ENCODE measurements at regions not wholly inside any gene's neighbourhood (a gene's known extent, or its start where the extent isn't known, plus 50 kb on each side); places are given as distances from the start of the nearest gene placed in this dataset.

DNA sequence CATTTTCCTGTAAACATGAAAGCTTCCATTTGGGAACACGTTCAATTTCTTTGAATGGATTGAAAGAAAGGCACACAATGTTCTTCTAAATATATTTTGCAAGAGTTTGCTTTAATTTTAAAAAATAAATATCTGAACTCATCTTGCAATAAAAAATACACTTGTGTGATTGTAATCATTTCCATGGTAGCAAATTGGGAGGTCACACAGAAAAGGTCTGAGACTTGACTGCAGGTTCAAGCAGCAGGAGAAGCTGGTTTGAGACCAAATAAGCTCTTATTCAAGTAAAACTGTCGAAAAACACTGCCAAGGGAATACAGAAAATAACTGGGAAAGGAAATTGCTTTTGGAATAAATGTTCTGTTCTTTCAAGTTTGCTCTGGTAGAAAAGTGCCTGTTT, 498.9 kb downstream of the ADGRL2 start:
- TF ChIP-seq, protein P1, sequence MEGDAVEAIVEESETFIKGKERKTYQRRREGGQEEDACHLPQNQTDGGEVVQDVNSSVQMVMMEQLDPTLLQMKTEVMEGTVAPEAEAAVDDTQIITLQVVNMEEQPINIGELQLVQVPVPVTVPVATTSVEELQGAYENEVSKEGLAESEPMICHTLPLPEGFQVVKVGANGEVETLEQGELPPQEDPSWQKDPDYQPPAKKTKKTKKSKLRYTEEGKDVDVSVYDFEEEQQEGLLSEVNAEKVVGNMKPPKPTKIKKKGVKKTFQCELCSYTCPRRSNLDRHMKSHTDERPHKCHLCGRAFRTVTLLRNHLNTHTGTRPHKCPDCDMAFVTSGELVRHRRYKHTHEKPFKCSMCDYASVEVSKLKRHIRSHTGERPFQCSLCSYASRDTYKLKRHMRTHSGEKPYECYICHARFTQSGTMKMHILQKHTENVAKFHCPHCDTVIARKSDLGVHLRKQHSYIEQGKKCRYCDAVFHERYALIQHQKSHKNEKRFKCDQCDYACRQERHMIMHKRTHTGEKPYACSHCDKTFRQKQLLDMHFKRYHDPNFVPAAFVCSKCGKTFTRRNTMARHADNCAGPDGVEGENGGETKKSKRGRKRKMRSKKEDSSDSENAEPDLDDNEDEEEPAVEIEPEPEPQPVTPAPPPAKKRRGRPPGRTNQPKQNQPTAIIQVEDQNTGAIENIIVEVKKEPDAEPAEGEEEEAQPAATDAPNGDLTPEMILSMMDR (IDR thresholded peaks at IDR 0.05 in 2 of 3, conservative IDR thresholded peaks at IDR 0.05 in 1 of 3; ENCODE audit: control insufficient read depth in 2 of 3, extremely low read depth in 1 of 3, insufficient read depth in 1 of 3, low read depth in 3 of 3, low read length in 3 of 3): no peak
- TF ChIP-seq KDM1A (IDR thresholded peaks at IDR 0.05; ENCODE audit: borderline replicate concordance): no peak
- no peak for TF ChIP-seq BMI1 (IDR thresholded peaks at IDR 0.05; ENCODE audit: borderline replicate concordance)
- TF ChIP-seq STAT1 (conservative IDR thresholded peaks at IDR 0.05): no peak
- no peak for TF ChIP-seq TAF1 (IDR thresholded peaks at IDR 0.05; ENCODE audit: borderline replicate concordance, low read depth, low read length)
- TF ChIP-seq POLR2AphosphoS5 (IDR thresholded peaks at IDR 0.05; ENCODE audit: low read length): no peak
- TF ChIP-seq, protein P2, sequence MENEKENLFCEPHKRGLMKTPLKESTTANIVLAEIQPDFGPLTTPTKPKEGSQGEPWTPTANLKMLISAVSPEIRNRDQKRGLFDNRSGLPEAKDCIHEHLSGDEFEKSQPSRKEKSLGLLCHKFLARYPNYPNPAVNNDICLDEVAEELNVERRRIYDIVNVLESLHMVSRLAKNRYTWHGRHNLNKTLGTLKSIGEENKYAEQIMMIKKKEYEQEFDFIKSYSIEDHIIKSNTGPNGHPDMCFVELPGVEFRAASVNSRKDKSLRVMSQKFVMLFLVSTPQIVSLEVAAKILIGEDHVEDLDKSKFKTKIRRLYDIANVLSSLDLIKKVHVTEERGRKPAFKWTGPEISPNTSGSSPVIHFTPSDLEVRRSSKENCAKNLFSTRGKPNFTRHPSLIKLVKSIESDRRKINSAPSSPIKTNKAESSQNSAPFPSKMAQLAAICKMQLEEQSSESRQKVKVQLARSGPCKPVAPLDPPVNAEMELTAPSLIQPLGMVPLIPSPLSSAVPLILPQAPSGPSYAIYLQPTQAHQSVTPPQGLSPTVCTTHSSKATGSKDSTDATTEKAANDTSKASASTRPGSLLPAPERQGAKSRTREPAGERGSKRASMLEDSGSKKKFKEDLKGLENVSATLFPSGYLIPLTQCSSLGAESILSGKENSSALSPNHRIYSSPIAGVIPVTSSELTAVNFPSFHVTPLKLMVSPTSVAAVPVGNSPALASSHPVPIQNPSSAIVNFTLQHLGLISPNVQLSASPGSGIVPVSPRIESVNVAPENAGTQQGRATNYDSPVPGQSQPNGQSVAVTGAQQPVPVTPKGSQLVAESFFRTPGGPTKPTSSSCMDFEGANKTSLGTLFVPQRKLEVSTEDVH (IDR thresholded peaks at IDR 0.05; ENCODE audit: low read depth, partially characterized antibody): no peak
- TF ChIP-seq FOXK2 (IDR thresholded peaks at IDR 0.05): no peak
- no peak for TF ChIP-seq RFX5 (IDR thresholded peaks at IDR 0.05; ENCODE audit: low read depth, low read length)
- no peak for TF ChIP-seq TARDBP (IDR thresholded peaks at IDR 0.05; ENCODE audit: borderline replicate concordance)
- TF ChIP-seq, protein P3, sequence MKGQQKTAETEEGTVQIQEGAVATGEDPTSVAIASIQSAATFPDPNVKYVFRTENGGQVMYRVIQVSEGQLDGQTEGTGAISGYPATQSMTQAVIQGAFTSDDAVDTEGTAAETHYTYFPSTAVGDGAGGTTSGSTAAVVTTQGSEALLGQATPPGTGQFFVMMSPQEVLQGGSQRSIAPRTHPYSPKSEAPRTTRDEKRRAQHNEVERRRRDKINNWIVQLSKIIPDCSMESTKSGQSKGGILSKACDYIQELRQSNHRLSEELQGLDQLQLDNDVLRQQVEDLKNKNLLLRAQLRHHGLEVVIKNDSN (IDR thresholded peaks at IDR 0.05; ENCODE audit: borderline replicate concordance, extremely low read length, insufficient read depth, low read depth, low read length): no peak
- TF ChIP-seq HDGF (IDR thresholded peaks at IDR 0.05): no peak
